Stimulated activated CD8-positive, alpha-beta memory T cell treated with anti-CD3 and anti-CD28 coated beads, Interleukin-12 subunit alpha, Interleukin-12 subunit beta, amount 100 ng/mL, for 4 hours (primary cell): ENCODE measurements at regions not wholly inside any gene's neighbourhood (a gene's known extent, or its start where the extent isn't known, plus 50 kb on each side); places are given as distances from the start of the nearest gene placed in this dataset.

ENCODE experiments used
- DNase-seq: peaks from one replicate; pipeline ENCODE4 v3.0.0-alpha.2; 2020; ENCODE audit warnings: low read depth

DNA sequence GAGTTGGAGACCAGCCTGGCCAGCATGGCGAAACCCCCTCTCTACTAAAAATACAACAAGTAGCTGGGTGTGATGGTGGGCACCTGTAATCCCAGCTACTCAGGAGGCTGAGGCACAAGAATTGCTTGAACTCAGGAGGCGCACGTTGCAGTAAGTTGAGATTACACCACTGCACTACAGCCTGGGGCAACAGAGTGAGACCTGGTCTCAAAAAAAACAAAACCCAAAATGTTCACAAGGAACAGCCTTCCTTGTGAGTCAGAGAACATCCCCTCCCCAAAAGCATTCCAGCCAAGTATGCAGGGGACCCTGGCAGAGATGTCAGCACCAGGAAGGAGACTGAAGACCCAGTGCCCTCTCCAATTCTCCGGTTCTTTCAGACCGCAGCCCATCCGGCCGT is 314.9 kb upstream of the TSHZ3 start:
- no peak for DNase-seq

DNA sequence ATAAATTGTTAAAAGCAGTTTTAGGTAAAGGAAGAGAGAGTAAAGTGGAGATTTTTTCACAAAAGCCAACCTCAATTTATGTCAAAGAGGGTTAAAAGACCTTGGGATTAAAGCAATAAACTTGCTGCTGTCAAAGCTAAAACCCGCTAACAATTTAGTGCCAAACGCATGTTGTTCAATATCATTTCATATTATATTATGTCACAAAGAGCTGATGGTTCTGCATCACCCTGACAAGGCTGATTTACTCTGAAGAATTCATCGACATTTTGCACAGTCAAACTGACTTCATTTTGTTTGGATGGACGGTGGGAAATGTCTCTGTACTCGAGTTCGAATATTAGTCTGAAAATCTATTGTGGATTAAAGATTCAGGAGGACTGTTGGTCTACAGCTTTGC is 315.8 kb upstream of the TSHZ3 start:
- DNase-seq, result no peak

DNA sequence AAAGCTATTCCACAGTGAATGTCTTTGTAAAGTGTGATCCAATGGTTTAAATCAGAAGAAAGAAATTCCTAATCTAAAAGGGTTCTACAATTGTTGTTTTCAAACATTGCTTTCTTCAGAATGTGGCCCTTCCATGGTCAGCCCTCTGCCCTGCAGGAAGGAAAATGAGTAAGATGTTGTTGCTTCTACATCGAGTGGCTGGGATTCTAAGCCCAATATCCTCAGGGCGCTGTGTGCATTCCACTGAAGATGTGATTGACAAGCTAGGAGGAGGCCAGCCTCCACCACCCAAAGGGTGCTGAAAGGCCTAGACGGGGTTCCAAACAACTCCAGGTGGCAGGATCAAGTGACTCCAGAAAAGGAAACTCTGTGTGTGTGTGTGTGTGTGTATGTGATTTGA is 316.9 kb upstream of the TSHZ3 start:
- no peak for DNase-seq

- no peak for DNase-seq
These were observed 317.9 kb upstream of the TSHZ3 start for GRCh38 chr19:31667106-31667505.

GRCh38 chr19:31668921-31669320 is 319.7 kb upstream of the TSHZ3 start:
- DNase-seq, result no peak

DNA sequence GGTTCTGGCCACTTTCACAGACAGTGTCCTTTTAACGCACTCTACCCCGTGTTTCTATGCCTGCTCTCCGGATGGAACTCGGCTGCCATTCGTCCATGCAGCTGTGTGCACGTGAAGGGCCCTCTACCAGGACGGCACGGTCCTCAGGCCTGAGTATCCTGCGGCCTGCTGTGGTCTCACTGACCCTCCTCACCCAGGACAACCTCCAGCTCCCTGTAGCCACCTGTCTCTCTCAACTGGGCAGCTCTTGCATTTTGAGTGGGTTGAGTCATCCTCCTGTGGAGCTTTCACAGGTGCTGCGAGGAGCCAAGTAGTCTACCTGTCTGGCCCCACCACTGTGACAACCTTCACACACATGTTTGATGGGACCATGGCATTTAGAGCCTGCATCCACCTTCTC is 321.7 kb upstream of the TSHZ3 start:
- DNase-seq, result no peak

GRCh38 chr19:31671411-31672035 is 322.3 kb upstream of the TSHZ3 start:
- DNase-seq, result no peak

DNA sequence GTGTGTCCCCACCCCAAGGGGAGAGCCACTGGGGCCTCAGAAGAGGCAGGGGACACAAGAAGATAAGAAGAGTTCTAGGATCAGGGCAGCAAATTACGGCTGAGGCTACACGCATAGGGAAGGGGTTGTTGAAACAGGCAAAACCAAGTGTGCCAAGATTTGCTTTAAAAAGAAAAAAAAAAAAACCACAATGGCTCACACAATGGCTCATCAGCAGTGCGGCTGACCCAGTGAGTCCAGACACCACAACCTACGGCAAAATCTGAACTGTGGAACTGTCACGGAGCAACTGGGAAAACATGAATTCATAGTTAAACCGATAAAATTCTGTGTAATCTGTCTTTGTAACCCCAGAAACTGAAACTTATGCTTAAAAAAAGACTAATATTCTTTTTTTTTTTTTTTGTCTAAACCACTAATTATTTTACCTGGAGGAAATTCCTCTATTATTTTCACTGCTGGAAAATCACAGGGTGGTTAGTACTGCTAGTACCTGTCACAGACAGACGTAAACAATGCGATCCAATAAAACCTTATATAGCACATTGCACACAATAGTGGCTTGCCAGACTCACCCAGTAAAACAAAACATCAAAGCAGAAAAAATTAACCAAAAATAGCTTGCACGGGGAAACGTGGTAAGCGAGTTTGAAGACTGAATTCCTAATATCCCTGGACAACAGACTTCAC is 325.4 kb upstream of the TSHZ3 start:
- no peak for DNase-seq

GRCh38 chr19:31675193-31675913 is 326.1 kb upstream of the TSHZ3 start:
- DNase-seq, result no peak

GRCh38 chr19:31676271-31677004 is 327.2 kb upstream of the TSHZ3 start:
- DNase-seq, result no peak

GRCh38 chr19:31678421-31678820 is 329.2 kb upstream of the TSHZ3 start:
- DNase-seq, result no peak

DNA sequence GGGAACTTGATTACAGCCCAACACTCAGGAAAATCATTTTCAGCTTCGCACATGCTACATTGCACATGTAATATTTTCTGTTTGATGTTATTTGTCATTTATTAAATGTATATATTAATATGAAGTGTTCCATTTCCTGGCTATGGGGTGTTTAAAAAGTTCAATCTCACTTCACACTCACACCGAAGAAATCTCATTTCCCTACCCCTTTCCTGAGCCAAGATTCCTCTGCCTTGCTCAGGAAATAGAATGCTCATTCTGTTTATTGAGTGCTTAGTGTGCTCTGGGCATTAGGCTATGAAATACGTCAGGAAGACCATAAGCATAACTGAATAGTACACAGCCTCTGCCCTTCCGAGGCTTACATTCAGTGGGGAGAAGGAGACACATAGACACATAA is 331.9 kb upstream of the TSHZ3 start:
- DNase-seq, result no peak

DNA sequence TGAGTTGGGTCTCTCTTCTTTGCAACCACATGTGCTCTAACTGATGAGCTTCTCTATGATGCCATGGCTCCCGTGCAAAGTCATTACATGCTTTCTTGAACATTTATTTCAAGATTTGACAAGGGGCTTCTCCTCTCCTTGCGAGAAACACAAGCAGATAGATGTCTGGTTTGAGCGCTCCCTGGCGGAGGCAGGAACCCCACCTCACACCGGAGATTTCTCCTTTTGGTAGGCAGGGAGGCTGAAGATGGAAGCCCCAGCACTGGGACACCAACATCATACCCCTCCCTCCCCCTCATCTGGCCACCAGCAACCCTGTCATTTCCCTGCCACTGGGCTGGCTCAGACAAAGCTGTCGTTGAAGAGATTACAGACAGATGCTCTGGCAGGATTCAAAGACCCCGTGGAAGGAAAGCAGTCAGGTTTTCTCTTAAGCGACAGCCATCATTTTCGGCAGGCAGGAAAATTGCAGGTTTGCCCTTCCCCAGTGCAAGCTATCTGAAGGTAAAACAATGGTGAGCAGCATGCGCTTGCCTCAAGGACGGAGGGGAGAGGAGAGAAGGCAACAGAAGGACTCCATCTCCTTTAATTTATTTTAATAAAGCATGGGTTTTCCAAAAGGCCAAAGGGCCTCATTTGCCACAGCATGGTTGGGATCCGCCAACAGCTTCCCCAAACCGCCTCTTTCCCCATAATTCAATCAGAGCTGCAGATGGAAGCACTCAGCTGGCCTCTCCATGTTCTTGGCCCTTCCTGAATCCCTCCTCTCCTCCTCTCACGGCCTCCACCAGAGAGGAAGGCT is 344.1 kb upstream of the TSHZ3 start:
- no peak for DNase-seq

DNA sequence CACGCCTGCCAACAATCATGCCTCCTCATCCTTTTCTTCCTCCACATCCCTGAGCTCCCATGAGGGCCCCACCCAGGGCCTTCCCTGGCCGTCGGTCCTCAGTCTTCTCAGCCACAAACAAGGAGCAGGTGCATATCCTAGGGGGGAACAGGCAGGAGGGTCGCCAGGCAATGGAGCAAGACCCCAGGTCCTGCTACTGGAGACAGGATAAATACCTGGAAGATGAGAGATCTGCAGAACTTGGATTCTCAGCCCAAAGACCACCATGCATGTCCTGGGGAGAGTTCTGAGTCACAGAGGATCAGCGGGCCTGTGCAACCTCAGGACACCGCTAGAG is 344.7 kb upstream of the TSHZ3 start:
- DNase-seq, result no peak

DNA sequence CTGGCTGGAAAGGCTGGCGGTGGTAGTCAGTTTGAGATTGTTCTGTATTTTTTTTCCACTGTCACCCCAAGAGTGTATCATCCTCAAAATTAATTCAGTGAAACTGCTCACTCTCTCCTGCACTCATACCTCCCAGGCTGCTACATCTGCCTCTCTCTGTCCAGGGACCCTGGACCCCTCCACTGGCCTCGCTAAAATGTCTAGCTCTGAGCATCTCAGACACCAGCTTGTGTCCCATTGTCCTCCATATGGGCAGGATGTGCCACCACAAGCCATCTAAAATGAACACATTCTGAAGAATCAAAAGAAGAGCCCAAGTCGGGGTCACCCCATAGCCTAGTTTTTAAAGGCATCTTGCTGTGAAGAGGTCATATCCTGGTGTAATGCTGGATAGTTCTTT is 345.5 kb upstream of the TSHZ3 start:
- DNase-seq, result no peak

DNA sequence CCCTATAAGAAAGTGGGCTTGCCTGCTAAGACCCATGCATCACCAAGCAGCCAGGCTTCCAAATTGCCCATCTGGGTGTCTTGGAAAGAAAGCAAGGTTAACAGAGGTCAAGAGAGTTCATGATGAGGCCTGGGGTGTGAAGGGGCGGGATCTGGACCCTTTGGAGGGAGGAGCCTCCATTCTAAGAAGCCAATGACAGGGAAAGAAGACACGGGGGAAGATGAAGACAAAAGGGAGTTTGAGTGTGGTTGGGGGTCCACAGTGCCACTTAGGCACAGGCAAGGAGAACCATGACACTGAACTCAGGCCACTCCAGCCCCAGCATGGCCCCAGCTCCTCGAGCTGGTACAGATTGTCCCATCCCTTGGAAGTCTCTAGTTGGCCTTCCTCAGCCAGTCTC is 350.2 kb upstream of the TSHZ3 start:
- DNase-seq, result no peak

DNA sequence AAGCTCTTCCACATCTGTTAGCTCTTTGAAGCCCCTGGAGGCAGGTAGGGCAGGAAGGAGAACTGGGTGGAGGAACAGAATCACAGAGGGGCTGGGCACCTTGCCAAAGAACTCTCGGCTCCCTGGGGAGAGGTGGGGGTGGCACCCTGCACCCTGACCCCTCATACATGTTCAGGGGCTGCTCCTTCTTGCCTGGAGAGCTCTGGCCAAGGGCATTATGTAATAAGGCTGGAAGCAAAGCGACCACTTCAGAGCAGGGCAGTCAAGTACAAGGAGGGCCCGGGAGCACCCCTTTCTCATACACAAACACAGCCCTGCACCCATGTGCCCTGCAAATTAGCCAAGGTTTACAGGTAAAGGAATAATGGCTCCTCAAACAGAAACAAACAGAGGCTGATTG is 351.9 kb upstream of the TSHZ3 start:
- no peak for DNase-seq

GRCh38 chr19:31705656-31706055 is 356.4 kb upstream of the TSHZ3 start:
- no peak for DNase-seq

GRCh38 chr19:31706131-31706530 is 356.9 kb upstream of the TSHZ3 start:
- no peak for DNase-seq

DNA sequence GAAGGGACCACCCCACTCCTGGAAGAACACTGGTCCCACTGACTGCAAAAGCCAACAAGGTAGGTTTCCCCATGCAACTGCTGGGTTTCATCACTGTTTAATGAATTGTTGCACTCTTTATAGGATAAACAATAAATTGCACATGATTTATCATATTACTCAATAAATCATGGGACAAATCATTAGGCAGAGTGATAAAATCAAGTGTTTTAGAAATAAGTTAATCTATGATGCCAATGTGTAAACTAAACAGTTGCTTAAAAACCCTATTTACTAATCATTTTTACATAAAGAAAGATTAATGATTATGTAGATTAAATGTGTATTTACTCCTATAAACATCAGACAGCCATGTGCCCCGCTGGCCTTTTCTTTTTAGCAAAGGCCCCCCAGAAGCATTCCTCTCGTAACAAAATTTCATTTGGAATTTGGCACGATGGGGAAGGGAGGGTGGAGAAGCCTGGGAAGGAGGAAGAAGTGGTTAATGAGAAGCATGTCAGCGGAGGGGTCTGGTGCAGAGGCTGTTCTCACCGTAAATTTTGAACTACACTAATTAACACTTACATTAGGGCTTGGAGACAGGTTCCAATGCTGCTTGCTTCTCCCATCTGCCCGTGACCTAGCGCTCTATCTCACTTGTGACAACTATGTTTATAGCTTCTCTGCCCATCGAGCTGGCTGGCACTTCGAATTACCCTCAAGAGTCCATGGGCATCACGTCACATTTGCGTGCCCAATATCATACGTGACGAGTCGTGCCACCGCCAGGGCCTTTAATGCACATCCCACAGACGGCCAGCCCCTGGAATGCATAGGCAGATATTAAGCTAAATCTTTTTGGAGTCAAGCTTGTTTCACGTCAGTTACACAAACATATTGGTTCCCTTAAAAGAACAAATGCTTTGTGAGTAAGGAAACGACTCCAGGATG is 357.7 kb upstream of the TSHZ3 start:
- no peak for DNase-seq

DNA sequence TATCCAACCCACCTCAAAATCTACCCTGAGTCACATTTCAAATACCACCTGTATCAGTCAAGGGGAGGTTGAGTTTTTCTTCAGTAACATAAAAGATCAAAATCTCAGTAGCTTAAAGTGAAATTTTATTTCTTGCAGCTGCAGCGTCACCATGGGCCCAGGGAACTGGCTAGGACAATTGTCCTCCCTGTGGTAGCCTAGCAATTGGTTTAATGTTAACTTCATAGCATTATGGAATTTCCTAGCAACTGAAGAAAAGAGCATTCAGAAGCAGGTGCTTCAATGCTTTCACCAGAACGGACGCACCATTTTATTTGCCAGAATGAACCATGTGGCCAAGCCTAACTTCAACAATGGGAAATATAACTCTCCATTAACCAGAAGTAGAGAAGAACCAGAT is 359.3 kb upstream of the TSHZ3 start:
- no peak for DNase-seq
